Ascending aorta (tissue), 2 donors: ENCODE measurements at regions not wholly inside any gene's neighbourhood (a gene's known extent, or its start where the extent isn't known, plus 50 kb on each side); places are given as distances from the start of the nearest gene placed in this dataset.
A peak's percentile ranks its signal among the peaks of the same experiment; 100 is the strongest.

Experiments
- DNase-seq, 2 donors: peaks; one replicate each; pipeline ENCODE4 v3.0.0-alpha.2; 2019; ENCODE audit warnings: low spot score in 2 of 2
- H3K27ac ChIP-seq, 2 donors: fragments of 200-600 bp; sonication (generic); one replicate each; pipeline ENCODE4 v1.5.1; 2016 to 2017; ENCODE audit warnings: mild to moderate bottlenecking in 1 of 2
- H3K27me3 ChIP-seq: fragments of 200-600 bp; sonication (generic); one replicate; pipeline ENCODE4 v1.5.1; 2017
- H3K36me3 ChIP-seq, 2 donors: fragments of 200-600 bp; sonication (generic); one replicate each; pipeline ENCODE4 v1.5.1; 2016
- H3K4me1 ChIP-seq, 2 donors: fragments of 200-600 bp; sonication (generic); one replicate each; pipeline ENCODE4 v1.5.1; 2016 to 2017; ENCODE audit warnings: mild to moderate bottlenecking in 1 of 2
- H3K4me3 ChIP-seq, 2 donors: fragments of 200-600 bp; sonication (generic); one replicate each; pipeline ENCODE4 v1.5.1; 2016 to 2017; ENCODE audit warnings: mild to moderate bottlenecking in 1 of 2
- H3K9me3 ChIP-seq, 2 donors: fragments of 200-600 bp; sonication (generic); one replicate each; pipeline ENCODE4 v1.5.1; 2016
- intact Hi-C: fragments of 100-400 bp; cut with DNase I; formaldehyde crosslinking; loops from one replicate; pipeline ENCODE4 v1.15.1; 2023
- TF ChIP-seq, protein P1 (sequence below), 3 experiments: fragments of 200-600 bp in 2 of 3; fragments of 450-650 bp in 1 of 3; sonication (generic) in 2 of 3; IDR thresholded peaks; one replicate each; pipeline ENCODE4 v1.5.1; 2016 to 2019; ENCODE audit warnings: antibody characterized with exemption in 3 of 3, mild to moderate bottlenecking in 1 of 3, moderate library complexity in 1 of 3

DNA sequence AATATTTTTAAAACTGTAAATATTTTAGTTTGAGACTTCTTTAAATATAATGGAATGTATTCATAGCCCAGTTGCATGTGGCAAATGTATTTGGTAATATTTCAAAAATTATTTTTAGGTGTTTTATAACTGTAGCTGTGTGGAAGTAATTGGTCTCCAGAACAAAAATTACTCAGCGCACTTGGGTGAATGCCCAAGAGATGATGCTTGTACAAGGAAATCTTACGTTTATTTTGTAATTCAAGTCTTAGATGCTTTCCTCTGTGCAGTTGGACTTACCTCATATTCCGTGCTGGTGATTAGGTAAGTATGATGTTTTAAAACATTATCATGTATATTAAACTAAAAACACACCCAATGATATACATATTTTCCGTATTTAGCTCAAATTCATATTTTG is 76.7 kb upstream of the SLCO1B1 start:
- intact Hi-C loops: no loop called here
- H3K36me3 ChIP-seq: no peaks in the 10 kb centered on the region
- H3K4me3 ChIP-seq: no peak overlapping the region
- peaks cover 0 to 4% of the 10 kb centered on the region in 2 donors for H3K4me1 ChIP-seq
- no peaks in the 10 kb centered on the region for H3K27me3 ChIP-seq
- peak in 1 of 2 donors; percentile 85 for DNase-seq
- TF ChIP-seq, protein P1, sequence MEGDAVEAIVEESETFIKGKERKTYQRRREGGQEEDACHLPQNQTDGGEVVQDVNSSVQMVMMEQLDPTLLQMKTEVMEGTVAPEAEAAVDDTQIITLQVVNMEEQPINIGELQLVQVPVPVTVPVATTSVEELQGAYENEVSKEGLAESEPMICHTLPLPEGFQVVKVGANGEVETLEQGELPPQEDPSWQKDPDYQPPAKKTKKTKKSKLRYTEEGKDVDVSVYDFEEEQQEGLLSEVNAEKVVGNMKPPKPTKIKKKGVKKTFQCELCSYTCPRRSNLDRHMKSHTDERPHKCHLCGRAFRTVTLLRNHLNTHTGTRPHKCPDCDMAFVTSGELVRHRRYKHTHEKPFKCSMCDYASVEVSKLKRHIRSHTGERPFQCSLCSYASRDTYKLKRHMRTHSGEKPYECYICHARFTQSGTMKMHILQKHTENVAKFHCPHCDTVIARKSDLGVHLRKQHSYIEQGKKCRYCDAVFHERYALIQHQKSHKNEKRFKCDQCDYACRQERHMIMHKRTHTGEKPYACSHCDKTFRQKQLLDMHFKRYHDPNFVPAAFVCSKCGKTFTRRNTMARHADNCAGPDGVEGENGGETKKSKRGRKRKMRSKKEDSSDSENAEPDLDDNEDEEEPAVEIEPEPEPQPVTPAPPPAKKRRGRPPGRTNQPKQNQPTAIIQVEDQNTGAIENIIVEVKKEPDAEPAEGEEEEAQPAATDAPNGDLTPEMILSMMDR (IDR thresholded peaks at IDR 0.05): no peak
- H3K27ac ChIP-seq: no peak overlapping the region
- H3K9me3 ChIP-seq: no peaks in the 10 kb centered on the region

GRCh38 chr12:21065845-21066244 is 65.1 kb upstream of the SLCO1B1 start:
- intact Hi-C loops: loop anchor here (2.0 to 5.0 kb wide), 2 partner anchors 334 to 419 kb away; no protein-coding TSS in a partner anchor
- no peak overlapping the region for H3K4me3 ChIP-seq
- TF ChIP-seq, protein P1 (IDR thresholded peaks at IDR 0.05): peak; percentile 24 to 62 (median 50)
- no peak for DNase-seq
- H3K4me1 ChIP-seq: no peaks in the 10 kb centered on the region
- H3K9me3 ChIP-seq: peaks cover 7 to 19% of the 10 kb centered on the region in 2 donors
- H3K36me3 ChIP-seq: no peaks in the 10 kb centered on the region
- no peak overlapping the region for H3K27ac ChIP-seq
- no peaks in the 10 kb centered on the region for H3K27me3 ChIP-seq

DNA sequence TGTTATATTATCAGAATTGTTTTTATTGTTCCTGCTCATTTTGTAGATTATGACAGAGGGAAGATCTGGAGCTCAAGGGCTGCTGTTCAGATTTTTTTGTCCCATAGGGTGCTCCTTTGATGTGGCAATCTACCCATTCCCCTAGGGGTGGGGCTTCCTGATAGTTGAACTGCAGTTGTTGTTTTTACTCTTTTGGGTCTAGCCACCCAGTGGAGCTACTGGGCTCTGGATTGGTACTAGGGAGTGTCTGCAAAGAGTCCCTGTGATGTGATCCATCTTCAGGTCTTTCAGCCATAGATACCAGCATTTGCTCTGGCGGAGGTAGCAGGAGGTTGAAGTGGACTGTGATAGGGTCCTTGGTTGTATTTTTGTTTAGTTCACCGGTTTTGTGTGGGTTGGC is 57.9 kb upstream of the SLCO1B1 start:
- no peak for DNase-seq

GRCh38 chr12:21073822-21074460 is 57.1 kb upstream of the SLCO1B1 start:
- TF ChIP-seq, protein P1 (IDR thresholded peaks at IDR 0.05): no peak
- no peak for DNase-seq
- Histone ChIP-seq H3K4me3 (no peak overlapping the region), H3K27ac (no peak overlapping the region), H3K9me3 (peaks cover 0 to 10% of the 10 kb centered on the region in 2 donors), H3K4me1 (no peaks in the 10 kb centered on the region), H3K27me3 (no peaks in the 10 kb centered on the region), H3K36me3 (no peaks in the 10 kb centered on the region)
- intact Hi-C loops: no loop called here

More for the DNA sequence above, 57.9 kb upstream of the SLCO1B1 start:
- TF ChIP-seq, protein P1 (IDR thresholded peaks at IDR 0.05): no peak
- H3K4me3 ChIP-seq: no peak overlapping the region
- peaks cover 0 to 10% of the 10 kb centered on the region in 2 donors for H3K9me3 ChIP-seq
- intact Hi-C loops: no loop called here
- no peaks in the 10 kb centered on the region for H3K27me3 ChIP-seq
- no peak overlapping the region for H3K27ac ChIP-seq
- no peaks in the 10 kb centered on the region for H3K4me1 ChIP-seq
- H3K36me3 ChIP-seq: no peaks in the 10 kb centered on the region
